Caki2 (cell line): ENCODE measurements at regions not wholly inside any gene's neighbourhood (a gene's known extent, or its start where the extent isn't known, plus 50 kb on each side); places are given as distances from the start of the nearest gene placed in this dataset.
"Not testable (repeated sequence)": the region's sequence is repeated elsewhere in the genome, so short reads cannot be mapped to it uniquely, and the experiment has no call there.

Experiments used
- DNase-seq: peaks from one replicate; pipeline ENCODE4 v3.0.0-alpha.2; 2015; ENCODE audit warnings: low read depth
- in situ Hi-C: cut with HindIII; loops from 2 replicates; pipeline ENCODE4 v1.10.0; 2016; ENCODE audit warnings: low sequenced_read_pairs, low pct_unique_long_range_greater_than_20kb, mixed read lengths

- no peak for DNase-seq
- in situ Hi-C loops = no loop called here
Observed at GRCh38 chrX:41009850-41010846, 75.1 kb upstream of the USP9X start.

DNA sequence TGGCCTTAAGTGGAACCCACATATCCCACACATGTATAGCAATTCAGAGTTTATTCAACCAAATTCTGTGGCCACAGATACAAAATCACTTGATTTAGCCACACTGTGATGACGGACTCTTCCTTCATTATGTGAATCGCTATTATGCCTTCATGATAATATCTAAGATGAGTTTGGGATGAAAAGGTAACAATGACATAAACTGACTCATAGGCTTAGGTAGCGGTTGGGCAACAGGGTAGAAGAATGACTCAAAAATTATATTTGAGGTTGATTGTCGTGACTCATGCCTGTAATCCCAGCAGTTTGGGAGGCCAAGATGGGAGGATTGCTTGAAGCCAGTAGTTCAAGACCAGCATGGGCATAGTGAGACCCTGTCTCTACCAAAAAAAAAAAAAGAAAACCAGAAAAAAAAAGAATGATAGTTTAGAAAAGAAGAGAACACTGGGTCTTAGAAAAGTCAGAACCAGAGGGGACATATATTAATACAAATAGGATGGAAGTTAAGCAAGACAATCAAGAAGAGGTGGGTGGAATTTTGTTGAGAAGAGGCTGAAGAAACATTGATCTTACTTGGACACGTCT is 70.4 kb upstream of the USP9X start:
- in situ Hi-C loops = no loop called here
- DNase-seq = no peak

DNA sequence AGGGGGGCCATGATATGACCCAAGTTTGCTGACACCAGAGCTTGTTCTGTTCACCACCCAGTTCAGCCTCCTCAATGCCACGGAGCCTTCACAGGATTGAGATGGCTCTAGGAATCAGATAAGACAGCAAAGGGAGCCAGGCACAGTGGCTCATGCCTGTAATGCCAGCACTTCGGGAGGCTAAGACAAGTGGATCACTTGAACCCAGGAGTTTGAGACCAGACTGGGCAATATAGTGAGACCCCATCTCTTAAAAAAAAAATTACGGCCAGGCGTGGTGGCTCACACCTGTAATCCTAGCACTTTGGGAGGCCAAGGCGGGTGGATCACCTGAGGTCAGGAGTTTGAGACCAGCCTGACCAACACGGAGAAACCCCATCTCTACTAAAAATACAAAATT is 67.5 kb upstream of the USP9X start:
- in situ Hi-C loops, DNase-seq: not testable (repeated sequence)

DNA sequence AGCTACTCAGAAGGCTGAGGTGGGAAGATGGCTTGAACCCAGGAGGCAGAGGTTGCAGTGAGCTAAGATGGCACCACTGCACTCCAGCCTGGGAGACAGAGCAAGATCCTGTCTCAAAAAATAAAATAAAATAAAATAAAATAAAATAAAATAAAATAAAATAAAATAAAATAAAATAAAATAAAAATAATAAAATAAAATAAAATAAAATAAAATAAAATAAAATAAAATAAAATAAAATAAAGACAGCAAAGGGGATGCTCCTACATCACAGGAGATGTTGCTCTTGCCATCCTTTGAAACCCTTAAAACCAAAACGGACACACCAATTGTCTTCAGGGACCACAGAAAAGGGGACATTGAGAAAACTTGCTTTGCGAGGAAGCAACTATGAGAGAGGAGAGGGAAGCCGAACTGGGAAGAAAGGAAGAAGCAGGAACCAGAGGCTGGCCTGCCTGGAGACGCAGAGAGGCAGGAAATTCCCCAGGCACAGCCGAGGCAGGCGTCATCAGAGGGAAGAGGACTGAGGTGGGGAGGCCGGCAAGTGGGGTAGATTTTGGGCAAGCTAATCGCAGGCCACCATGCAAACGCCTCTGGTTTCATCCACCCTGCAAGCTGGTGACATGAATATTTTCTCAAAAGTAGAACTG is 66.7 kb upstream of the USP9X start:
- in situ Hi-C loops, DNase-seq: not testable (repeated sequence)

- in situ Hi-C loops = no loop called here
- no peak for DNase-seq
Observed at GRCh38 chrX:41019041-41019392, 66.2 kb upstream of the USP9X start.

- peak; percentile 33 for DNase-seq
- in situ Hi-C loops = no loop called here
Observed at GRCh38 chrX:41022566-41022965, 62.7 kb upstream of the USP9X start.

- DNase-seq = no peak
- in situ Hi-C loops = no loop called here
Observed at GRCh38 chrX:41023098-41023497, 62.1 kb upstream of the USP9X start.

DNA sequence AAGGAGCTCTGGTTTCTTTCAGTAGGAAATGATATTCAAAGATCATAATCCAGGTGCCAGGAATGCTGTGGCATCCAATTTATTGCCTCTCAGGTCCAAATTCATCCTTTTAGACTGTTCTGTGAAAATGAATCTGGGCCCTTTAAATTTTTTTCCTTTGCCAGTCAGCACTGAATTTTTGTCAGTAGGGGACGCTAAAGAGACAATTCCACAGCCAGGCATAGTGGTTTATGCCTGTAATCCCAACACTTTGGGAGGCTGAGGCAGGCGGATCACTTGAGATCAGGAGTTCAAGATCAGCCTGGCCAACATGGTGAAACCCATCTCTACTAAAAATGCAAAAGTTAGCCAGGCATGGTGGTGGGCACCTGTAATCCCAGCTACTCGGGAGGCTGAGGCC is 60.9 kb upstream of the USP9X start:
- in situ Hi-C loops = not testable (repeated sequence)

DNA sequence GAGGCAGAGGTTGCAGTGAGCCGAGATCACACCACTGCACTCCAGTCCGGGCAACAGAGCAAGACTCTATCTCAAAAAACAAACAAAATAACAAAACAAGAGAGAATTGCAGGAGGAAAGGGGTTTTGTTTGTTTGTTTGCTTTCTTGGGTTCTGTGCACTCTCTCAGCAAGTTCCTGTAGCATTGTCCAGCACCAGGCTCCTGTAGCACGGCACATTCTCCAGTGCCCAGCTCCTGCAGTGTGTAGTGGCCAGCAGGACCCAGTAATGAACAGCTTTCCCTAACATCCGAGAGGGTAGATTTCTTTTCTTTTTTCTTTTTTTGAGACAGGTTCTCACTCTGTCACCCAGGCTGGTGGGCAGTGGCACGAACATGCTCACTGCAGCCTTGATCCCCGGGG is 60.5 kb upstream of the USP9X start:
- no peak for DNase-seq
- in situ Hi-C loops = no loop called here

More for the DNA sequence above, 60.9 kb upstream of the USP9X start:
- DNase-seq = not testable (repeated sequence)

- in situ Hi-C loops = no loop called here
Observed at GRCh38 chrX:41025926-41026701, 59.1 kb upstream of the USP9X start.

GRCh38 chrX:41026702-41027078 is 58.6 kb upstream of the USP9X start:
- DNase-seq = no peak

More at GRCh38 chrX:41025926-41026701, 59.1 kb upstream of the USP9X start:
- no peak for DNase-seq

GRCh38 chrX:41029332-41029731 is 55.9 kb upstream of the USP9X start:
- DNase-seq = peak; percentile 26
- in situ Hi-C loops = no loop called here

More at GRCh38 chrX:41026702-41027078, 58.6 kb upstream of the USP9X start:
- in situ Hi-C loops = no loop called here

GRCh38 chrX:41031256-41031967 is 53.8 kb upstream of the USP9X start:
- DNase-seq = no peak
- in situ Hi-C loops = no loop called here

GRCh38 chrX:41033299-41033698 is 51.9 kb upstream of the USP9X start:
- in situ Hi-C loops = no loop called here
- peak; percentile 50 for DNase-seq

DNA sequence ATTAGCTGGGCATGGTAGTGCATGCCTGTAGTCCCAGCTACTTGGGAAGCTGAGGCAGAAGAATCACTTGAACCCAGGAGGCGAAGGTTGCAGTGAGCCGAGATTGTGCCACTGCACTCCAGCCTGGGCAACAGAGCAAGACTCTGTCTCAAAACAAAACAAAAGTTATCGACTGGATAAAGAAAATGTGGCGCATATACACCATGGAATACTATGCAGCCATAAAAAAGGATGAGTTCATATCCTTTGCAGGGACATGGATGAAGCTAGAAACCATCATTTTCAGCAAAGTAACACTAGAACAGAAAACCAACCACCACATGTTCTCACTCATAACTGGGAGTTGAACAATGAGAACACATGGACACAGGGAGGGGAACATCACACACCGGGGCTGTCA is 50.3 kb upstream of the USP9X start:
- in situ Hi-C loops, DNase-seq: not testable (repeated sequence)
